Astrocyte of the cerebellum (primary cell): ENCODE measurements at regions not wholly inside any gene's neighbourhood (a gene's known extent, or its start where the extent isn't known, plus 50 kb on each side); places are given as distances from the start of the nearest gene placed in this dataset.
A peak's percentile ranks its signal among the peaks of the same experiment; 100 is the strongest.

ENCODE experiments used
- DNase-seq: peaks from one replicate; pipeline ENCODE4 v3.0.0-alpha.2; 2011; ENCODE audit warnings: low read depth
- H3K4me3 ChIP-seq: 2 replicates; pipeline ENCODE4 v1.5.1; 2011; ENCODE audit warnings: mild to moderate bottlenecking, low read depth, low read length, moderate library complexity
- CTCF ChIP-seq: IDR thresholded peaks from 2 replicates; pipeline ENCODE4 v1.5.1; 2012; ENCODE audit warnings: low read length, low read depth, moderate library complexity, mild to moderate bottlenecking; ENCODE audit errors: missing control alignments
- in situ Hi-C: cut with HindIII; loops from 2 replicates; pipeline ENCODE4 v1.10.0; 2017; ENCODE audit warnings: low sequenced_read_pairs

DNA sequence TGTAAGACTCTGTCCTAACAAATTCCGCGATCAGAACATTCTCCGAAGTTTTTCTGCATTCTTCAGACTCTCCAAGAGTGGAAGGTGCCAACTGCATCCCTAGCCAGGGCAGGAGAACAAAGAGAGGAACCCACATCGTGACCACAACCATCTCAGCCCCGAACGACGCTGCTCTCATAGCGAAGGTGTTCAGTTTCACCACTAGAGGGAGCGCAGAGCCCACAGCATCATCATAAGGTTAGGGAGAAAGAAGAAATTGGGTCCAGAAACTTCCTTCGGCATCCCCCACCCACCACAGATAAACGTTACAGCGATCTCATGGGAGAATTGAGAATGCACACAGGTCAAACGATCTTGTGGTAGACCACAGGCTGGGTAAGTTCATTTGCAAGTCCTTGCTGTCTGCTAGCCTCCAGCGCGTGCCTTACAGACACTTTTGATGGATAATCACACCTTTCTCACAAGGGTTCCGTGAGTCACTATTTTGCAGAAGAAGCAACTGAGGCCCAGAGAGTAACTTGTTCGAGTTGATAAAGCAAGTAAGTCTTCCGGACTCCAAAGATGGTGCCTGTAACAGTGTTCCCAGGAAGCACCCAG lies 53.7 kb upstream of the ARL4C start:
- peak; percentile 90 for TF ChIP-seq CTCF
- H3K4me3 ChIP-seq: no peak overlapping the region
- in situ Hi-C loops: loop anchor here (5.0 to 25.0 kb wide), 2 partner anchors 412 to 557 kb away; partner anchors contain the start of gene SH3BP4
- DNase-seq: peak; percentile 98

GRCh38 chr2:234550056-234550455 lies 53.2 kb upstream of the ARL4C start:
- peak; percentile 18 for DNase-seq
- no peak for TF ChIP-seq CTCF
- in situ Hi-C loops: loop anchor here (5.0 to 25.0 kb wide), 2 partner anchors 412 to 557 kb away; partner anchors contain the start of gene SH3BP4
- H3K4me3 ChIP-seq: no peak overlapping the region

DNA sequence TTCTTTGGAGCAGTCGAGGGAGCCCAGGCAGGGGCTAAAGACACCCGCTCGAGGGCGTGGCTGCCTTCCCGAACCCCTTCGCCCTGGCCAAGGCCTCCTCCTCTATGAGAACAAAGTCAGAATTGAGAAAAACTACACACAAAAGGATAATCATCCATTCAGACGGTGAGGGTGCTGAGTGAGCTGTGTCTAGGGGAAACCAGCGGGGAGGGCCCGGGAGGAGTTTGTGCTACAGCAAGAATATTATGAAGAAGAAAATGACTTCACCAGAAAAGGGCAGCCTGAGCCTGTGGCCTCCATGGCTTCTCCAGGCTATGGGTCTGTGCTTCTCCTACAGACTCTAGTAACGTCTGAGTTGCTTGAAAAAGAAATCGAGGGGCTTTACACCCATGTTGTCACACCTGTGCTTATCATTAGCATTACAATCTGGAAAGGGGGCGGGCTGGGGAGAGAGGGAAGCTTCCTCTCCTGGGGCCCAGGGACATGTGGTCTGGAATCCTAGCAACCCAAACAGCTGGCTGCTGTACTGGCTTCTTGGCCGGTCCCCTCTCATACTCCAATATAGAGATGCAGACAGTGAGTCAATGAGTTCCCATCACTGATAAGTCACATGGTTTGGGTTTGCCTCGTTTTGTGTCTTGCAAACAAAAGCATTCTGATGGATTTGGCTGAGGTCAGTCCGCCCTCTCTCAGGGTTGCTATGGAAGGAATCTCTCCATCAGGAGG lies 52.0 kb upstream of the ARL4C start:
- no peak overlapping the region for H3K4me3 ChIP-seq
- peak; percentile 60 for DNase-seq
- TF ChIP-seq CTCF: no peak
- in situ Hi-C loops: no loop called here

DNA sequence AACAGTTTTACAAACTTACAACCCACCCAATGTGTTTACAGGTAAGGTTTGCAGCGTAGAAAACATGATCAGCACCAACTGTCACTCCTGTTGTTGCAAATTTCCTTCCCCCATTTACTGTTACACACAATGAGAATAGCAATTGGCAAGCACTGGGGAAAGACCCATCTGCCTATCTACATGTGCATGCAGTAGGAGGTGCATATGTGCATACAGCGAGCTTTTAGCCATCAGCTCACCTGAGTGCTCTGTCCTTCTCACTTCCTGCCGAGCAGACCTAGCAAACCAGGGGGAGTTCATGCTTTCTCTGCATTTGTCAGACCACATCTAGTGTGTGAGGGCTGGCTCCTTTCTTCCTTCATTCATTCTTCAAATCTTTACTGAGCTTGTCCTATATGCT lies 49.9 kb upstream of the ARL4C start:
- H3K4me3 ChIP-seq: no peak overlapping the region
- no peak for DNase-seq
- no peak for TF ChIP-seq CTCF
- in situ Hi-C loops: no loop called here
